HG02642 (cell line): ENCODE measurements at regions not wholly inside any gene's neighbourhood (a gene's known extent, or its start where the extent isn't known, plus 50 kb on each side); places are given as distances from the start of the nearest gene placed in this dataset.

ENCODE experiments used
- ATAC-seq: cut with Tn5 transposase; IDR thresholded peaks from one replicate; pipeline ENCODE4 v1.9.1; 2021; ENCODE audit warnings: mild to moderate bottlenecking; ENCODE audit not compliant: unreplicated experiment, poor library complexity

- ATAC-seq = no peak
These were observed 83.6 kb downstream of the HPGD start for GRCh38 chr4:174438711-174439110.

- ATAC-seq = no peak
These were observed 84.5 kb downstream of the HPGD start for GRCh38 chr4:174437749-174438148.

- no peak for ATAC-seq
These were observed 85.0 kb downstream of the HPGD start for GRCh38 chr4:174437324-174437723.

DNA sequence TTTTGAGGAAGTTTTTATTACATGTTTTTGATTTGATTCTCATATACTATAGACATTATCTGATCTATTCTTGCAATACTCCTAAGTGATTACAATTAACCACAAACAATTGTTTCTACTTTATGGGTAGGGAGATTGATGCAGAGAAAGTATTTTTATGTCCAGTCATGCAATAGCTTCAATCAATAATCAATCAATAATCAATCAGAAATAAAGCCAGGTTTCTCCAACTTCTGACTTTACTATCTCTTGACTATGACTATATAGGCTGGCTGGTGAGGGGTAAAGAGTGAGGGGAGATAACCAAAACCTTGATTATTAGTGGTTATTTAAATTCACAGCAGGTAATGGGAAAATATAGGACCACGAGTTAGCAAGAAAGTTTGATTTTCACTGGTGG is 85.9 kb downstream of the HPGD start:
- ATAC-seq = no peak

DNA sequence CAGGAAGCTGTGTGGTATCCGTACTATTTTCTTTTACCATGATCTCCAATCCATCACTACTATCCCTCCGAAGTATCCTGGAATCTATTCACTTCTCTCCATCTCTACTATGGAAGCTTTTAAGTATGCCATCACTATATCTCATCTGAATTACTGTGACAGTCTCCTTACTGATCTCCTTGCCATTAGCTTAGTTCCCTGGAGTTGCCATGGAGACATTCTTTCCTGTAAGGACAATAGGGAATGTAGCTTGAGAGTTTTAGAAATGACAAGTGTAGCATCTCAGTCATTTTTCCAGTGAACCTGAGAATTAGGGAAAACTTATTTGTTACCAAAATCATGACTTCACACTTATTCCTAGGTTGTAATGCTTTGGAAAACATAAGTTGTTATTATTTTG is 86.3 kb downstream of the HPGD start:
- ATAC-seq = no peak

DNA sequence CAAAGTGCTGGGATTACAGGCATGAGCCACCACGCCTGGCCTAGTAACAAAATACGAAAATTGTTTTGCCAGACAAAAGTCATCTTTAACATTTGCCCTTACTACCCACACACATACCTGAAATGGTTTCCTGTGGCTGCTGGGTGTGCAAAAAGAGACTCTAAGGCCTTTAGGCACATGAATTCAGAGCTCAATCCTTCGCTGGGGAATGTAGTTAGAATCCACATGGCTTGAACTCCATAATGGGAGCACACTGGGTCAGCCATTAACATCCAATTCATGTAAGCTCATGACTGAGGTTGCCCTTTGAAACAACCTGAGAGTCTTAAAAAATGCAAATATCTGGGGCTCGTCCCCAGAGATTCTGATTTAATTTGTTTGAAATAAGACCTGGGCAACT is 87.8 kb downstream of the HPGD start:
- no peak for ATAC-seq

- ATAC-seq = no peak
These were observed 91.7 kb downstream of the HPGD start for GRCh38 chr4:174430576-174430975.

GRCh38 chr4:174429701-174430410 is 92.4 kb downstream of the HPGD start:
- ATAC-seq = no peak

DNA sequence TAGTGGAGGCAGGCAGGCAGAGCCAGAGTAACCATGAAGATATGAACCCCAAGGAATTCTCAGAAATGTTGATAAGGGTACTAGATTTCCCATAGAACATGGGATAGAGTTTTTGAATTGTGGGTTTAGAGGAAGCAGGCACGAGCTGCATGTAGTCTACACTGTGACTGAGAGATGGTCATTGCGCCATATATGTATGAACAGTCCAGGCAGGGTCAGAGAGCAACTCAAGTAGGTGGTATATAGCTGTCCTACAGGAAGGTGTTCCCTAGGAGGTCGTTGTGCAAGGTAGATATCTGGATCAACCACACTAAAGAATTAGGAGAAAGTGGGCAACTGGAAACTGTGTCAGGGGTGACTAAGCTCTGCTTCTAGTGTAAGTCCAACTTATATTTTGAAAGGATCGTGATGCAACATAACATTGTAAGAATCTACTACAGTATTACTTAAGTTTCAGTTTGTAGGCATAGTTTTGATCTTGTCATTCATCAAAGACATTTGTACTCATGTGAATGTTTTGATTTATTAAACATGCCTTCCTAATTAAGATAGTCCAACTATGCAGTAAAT is 94.6 kb downstream of the HPGD start:
- no peak for ATAC-seq

GRCh38 chr4:174425669-174426068 is 96.6 kb downstream of the HPGD start:
- ATAC-seq = no peak

DNA sequence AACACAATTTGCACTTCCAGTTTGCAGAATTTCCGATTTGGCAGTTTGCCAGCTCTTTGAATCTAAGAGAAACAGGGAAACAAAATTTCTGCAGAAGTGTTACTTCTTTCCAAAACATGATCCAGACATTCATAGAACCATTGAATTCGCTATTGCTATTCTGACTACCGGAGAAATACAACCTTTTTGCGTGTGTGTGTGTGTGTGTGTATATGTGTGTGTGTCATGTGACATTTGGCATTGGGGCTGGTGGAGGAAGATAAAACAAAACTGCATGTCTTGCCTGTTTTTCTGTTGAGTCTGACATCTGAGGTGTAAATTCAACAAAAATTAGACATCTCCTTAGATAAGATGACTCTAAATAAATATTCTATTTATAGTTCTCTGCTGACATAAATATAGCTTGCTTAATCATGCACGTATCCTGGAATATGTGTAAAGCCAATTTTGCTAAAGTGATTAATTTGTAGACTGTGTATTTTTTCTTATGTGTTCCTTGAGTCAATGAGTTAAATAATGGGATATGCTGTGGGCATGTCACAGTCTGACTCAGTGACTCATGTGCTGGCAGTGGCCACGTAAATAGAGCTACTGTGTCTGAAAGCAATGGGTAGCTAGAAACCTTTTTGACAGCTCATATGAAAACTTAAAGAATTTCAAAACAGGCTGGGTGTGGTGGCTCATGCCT is 98.9 kb downstream of the HPGD start:
- ATAC-seq = peak; percentile 61

DNA sequence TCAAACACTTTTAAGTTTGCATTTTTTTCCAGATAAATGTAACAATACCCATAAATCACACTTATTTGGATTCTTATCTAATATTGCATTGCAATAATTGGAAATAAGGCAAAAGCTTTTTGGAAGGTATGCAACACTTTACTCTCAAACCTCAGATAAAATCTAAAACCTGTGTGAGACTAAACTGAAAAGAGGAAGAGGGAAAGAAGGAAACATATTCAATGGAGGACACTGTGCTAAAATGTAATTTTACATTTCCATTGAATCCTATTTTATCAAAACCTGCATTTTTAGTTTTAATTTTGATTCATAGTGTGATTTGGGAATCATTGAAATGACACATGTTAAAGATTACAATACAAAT is 99.4 kb downstream of the HPGD start:
- ATAC-seq = no peak

DNA sequence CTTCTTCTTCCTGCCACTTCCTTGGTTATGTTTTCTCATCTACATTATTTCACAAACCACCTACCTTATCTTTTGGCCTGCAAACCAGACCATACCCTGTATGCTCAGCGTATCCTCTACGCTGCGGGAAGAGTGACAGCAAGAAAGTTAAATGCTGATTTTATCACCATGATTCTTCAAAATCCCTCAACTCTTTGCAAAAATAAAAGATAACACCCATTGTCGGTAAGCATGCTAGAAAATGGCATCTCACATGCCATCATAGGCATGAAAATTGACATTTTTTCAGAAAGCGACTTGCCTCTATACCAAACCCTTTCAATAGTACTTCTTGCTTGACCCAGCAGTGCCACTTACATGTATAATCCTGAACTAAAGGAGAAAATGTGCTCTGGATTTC is 102.0 kb downstream of the HPGD start:
- no peak for ATAC-seq

DNA sequence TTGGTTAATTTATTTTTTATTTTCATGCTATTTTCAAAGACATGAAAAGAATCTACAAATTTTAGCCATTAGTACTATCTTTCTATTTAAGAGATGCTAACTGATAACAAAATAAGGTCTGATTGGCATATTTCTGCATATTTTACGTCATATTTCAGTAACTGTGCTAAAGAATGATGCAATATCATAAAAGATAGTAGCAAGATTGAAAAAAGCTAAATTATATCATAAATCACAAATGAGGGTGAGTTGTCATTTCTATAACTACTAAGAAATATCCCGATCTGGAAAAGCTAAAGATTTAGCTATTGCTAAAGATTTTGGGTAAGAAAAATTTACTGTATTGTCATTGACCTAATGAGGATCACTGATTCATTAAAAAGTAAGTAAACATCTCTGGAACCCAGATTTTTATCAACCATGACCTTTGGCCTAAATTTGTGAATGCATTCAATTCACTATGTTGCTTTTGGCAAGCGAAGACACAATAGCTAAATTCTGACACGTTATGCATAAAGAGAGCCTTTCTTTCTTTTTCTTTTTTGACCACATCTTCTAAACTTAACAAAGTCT is 103.6 kb downstream of the HPGD start:
- no peak for ATAC-seq

DNA sequence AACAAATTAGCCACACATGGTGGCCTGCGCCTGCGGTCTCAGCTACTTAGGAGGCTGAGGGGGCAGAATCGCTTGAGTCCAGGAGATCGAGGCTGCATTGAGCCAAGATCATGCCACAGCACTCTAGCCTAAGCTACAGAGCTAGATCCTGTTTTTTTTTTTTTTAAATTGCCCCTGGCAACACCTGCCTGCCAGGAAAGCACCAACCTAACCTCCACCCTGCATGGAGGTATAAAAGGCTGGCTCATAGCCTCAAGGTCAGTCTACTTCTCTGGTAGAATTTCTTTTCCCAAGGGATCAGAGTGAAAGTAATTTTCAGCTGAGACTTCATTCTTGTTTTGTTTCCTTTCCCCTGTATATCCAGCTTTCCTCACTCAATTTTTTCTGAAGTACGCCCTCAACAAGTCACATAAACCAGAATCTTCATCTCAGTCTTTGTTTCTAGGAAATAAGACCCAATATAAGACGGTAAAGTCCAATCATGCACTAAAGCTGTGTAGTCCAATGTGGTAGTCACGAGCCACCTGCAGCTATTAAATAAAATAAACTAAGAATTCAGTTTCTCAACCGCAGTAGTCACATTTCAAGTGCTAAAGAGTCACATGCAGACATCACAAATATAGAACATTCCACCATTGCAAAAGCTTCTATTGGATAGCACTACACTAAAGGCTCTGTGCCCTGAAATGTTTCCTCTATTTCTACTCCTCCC is 113.3 kb downstream of the HPGD start:
- ATAC-seq = no peak

DNA sequence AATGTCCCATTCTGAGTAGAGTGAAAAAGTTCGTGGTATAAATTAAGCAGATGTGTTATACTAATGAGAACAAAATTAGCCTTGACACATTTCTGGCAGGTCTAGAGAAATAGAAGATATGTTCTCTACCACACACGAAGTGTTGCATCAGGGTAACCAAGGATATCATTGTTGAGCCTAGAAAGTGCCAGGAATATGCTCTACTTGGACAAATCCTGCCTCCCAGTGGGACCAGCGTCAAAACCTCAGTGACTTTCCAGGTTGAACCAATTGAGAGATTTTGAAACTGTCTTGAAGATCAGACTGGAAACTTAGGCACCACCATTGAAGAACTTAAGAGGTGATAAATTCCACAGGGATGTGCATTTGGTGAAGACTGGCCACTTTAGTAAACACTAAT is 115.9 kb downstream of the HPGD start:
- ATAC-seq = no peak

DNA sequence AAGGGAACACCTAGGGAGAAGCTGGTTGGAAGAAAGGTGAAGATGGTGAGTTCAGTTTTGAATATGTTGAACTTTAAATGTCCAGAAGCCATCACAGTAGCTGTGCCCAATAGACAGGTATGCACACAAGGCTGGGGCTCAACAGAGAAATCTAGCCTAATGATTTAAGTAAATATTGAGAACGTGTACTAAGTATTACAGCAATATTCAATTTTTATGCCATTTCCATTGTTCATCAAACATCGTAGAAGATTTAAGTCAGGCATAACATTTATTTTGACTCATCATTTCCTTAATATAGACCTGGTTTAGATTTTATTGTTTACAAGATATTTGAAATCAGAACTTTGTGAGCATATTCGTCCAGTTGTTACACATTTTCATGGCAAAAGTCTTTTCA is 116.4 kb downstream of the HPGD start:
- ATAC-seq = no peak

DNA sequence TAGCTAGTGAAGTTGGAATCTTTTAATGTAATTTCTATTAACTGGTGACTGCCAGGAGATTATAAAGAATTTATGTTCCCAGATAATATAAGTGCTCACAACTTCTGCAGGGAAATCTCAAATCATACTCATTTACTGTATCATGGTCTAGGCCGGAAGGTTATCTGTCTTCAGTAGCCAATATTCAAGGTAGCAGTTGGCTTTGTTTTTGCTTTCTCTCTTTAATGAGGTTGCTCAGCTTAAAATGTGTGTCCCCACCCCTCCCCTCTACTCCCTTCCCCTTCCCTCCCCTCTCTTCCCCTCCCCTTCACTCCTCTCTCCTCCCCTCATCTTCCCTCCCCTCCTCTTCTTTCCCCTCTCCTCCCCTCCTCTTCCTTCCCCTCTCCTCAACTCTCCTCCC is 117.6 kb downstream of the HPGD start:
- no peak for ATAC-seq

DNA sequence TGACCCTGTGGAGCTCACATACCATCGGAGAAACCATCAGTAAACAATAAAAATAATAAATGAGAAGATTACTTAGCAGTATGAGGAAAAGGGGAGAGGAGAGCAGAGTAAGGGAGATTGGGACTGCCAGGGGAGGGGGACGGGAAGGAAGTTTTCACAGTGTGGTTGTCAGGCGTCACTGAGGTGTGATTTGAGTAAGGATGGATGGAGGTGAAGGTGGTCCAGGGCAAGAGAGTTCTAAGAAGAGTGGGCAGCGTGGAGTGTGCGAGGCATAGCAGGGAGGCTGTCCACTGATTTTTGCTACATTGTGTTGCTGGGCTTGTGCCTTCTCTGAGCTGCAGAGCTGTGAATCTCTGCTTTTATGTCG is 119.1 kb downstream of the HPGD start:
- no peak for ATAC-seq

DNA sequence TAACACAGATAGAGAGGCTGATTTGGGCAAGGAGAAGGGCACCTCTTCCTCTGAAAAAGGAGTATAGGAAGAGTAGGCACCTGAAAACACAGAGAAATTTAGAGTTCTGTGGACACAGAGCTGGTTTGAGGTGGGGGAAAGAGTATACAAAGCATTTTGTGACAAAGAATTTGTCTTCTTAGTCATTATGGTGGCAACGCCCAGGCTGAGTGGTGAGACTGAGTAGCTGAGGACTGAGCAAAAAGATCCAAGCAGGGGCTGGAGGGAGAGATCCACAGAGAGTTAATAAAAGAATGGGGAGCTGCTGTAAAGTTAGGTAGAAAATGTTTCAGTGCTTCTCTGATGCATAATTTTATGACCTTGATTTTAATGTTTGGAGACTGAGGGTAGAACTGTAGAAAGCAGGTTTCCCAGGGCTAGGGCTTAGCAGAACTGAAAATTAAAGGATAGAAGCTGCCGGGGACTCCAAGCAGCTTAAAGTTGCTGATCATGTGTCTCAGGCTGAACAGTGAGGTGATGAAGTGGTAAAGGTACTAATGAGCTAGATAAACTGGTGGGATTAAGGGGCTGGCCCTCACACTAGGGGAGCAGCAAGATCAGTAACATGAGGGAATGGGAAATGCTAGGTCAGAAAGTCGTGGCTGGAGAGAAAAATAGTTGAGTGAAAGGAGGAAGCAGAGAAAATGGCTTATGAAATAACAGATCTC is 118.9 kb downstream of the CEP44 start:
- no peak for ATAC-seq
